ENCODE measurements at regions not wholly inside any gene's neighbourhood (a gene's known extent, or its start where the extent isn't known, plus 50 kb on each side); places are given as distances from the start of the nearest gene placed in this dataset.

- no peak for FAIRE-seq
These were observed 352.1 kb downstream of the SHQ1 start for GRCh38 chr3:72496051-72496670.

GRCh38 chr3:72494626-72495025 lies 353.6 kb downstream of the SHQ1 start:
- DNase-seq (ENCODE audit: low spot score) (no peak), FAIRE-seq (no peak)

More at GRCh38 chr3:72496051-72496670, 352.1 kb downstream of the SHQ1 start:
- DNase-seq (ENCODE audit: low spot score): no peak

GRCh38 chr3:72494130-72494529 lies 354.1 kb downstream of the SHQ1 start:
- no peak for DNase-seq (ENCODE audit: low spot score)
- no peak for FAIRE-seq

GRCh38 chr3:72492240-72492639 lies 356.0 kb downstream of the SHQ1 start:
- FAIRE-seq (peak; percentile 93), DNase-seq (ENCODE audit: low spot score) (peak; percentile 88)

- FAIRE-seq: no peak
- DNase-seq (ENCODE audit: low spot score): no peak
These were observed 357.4 kb downstream of the SHQ1 start for GRCh38 chr3:72490688-72491435.

GRCh38 chr3:72489901-72490300 lies 358.3 kb downstream of the SHQ1 start:
- DNase-seq (ENCODE audit: low spot score) (no peak), FAIRE-seq (no peak)

- FAIRE-seq: peak; percentile 95
- peak; percentile 92 for DNase-seq (ENCODE audit: low spot score)
These were observed 359.6 kb downstream of the SHQ1 start for GRCh38 chr3:72488738-72489035.

GRCh38 chr3:72487946-72488737 lies 360.1 kb downstream of the SHQ1 start:
- FAIRE-seq (no peak), DNase-seq (ENCODE audit: low spot score) (no peak)

- DNase-seq (ENCODE audit: low spot score): peak; percentile 93
These were observed 361.0 kb downstream of the SHQ1 start for GRCh38 chr3:72487078-72487765.

GRCh38 chr3:72485641-72486040 lies 362.6 kb downstream of the SHQ1 start:
- FAIRE-seq: no peak
- no peak for DNase-seq (ENCODE audit: low spot score)

More at GRCh38 chr3:72487078-72487765, 361.0 kb downstream of the SHQ1 start:
- peak; percentile 87 for FAIRE-seq

GRCh38 chr3:72483554-72484104 lies 364.6 kb downstream of the SHQ1 start:
- no peak for FAIRE-seq

GRCh38 chr3:72482589-72483321 lies 365.5 kb downstream of the SHQ1 start:
- peak; percentile 69 for DNase-seq (ENCODE audit: low spot score)
- FAIRE-seq: peak; percentile 80

More at GRCh38 chr3:72483554-72484104, 364.6 kb downstream of the SHQ1 start:
- no peak for DNase-seq (ENCODE audit: low spot score)

- DNase-seq (ENCODE audit: low spot score) (no peak), FAIRE-seq (no peak)
These were observed 366.7 kb downstream of the SHQ1 start for GRCh38 chr3:72481542-72481941.

- DNase-seq (ENCODE audit: low spot score): no peak
- no peak for FAIRE-seq
These were observed 367.9 kb downstream of the SHQ1 start for GRCh38 chr3:72480366-72480765.

- FAIRE-seq (no peak), DNase-seq (ENCODE audit: low spot score) (no peak)
These were observed 368.5 kb downstream of the SHQ1 start for GRCh38 chr3:72479651-72480215.

GRCh38 chr3:72476139-72476483 lies 372.1 kb downstream of the SHQ1 start:
- FAIRE-seq (no peak), DNase-seq (ENCODE audit: low spot score) (no peak)

GRCh38 chr3:72475258-72476138 lies 372.7 kb downstream of the SHQ1 start:
- FAIRE-seq (no peak), DNase-seq (ENCODE audit: low spot score) (no peak)

GRCh38 chr3:72474775-72475174 lies 373.5 kb downstream of the SHQ1 start:
- FAIRE-seq (no peak), DNase-seq (ENCODE audit: low spot score) (no peak)

- FAIRE-seq (no peak), DNase-seq (ENCODE audit: low spot score) (no peak)
These were observed 375.1 kb downstream of the SHQ1 start for GRCh38 chr3:72473156-72473555.
